HepG2 (cell line): ENCODE measurements at regions not wholly inside any gene's neighbourhood (a gene's known extent, or its start where the extent isn't known, plus 50 kb on each side); places are given as distances from the start of the nearest gene placed in this dataset.

Experiments used
- ATAC-seq: fragments of 200-7000 bp; cut with Tn5 transposase; 3 replicates; pipeline ENCODE4 v1.9.1; 2020; ENCODE audit warnings: mild to moderate bottlenecking, moderate library complexity
- BruUV-seq: library from RNA; stranded (reverse); fragments of 400-500 nt; replicated peaks from 2 replicates; lab custom pipeline; 2021; lab: Mats Ljungman, UMichigan
- CTCF ChIA-PET: fragments of 300-600 bp; formaldehyde crosslinking; extraction: SDS; loops from one replicate; lab custom pipeline; 2021; ENCODE audit warnings: low total read pairs, inconsistent platforms, low intra/inter-chr PET ratio; lab: Yijun Ruan, JAX
- POLR2A ChIA-PET: fragments of 350-600 bp; sonication (Branson Sonifier 250); formaldehyde crosslinking; loops from one replicate; lab custom pipeline; 2020; ENCODE audit warnings: antibody characterized with exemption, inconsistent platforms; lab: Yijun Ruan, JAX
- DNase-seq: peaks from one replicate; pipeline ENCODE4 v3.0.0-alpha.2; 2015; ENCODE audit warnings: low spot score
- FAIRE-seq: peaks from 3 replicates; lab custom pipeline; 2011; peaks lifted over from hg19 to GRCh38; lab: Jason Lieb, UNC
- H2AFZ ChIP-seq: one replicate; pipeline ENCODE4 v1.6.1; 2011; ENCODE audit warnings: low read length, inconsistent platforms
- H3K27ac ChIP-seq: fragments of 300-600 bp; 3 replicates; pipeline ENCODE4 v1.8.0; 2011; ENCODE audit warnings: mixed run types, mild to moderate bottlenecking, mixed read lengths, low read length, inconsistent platforms; ENCODE audit not compliant: insufficient read depth; ENCODE audit errors: extremely low read length
- H3K27me3 ChIP-seq, 2 experiments: fragments of 200-600 bp in 1 of 2; 2 replicates in 1 of 2; 3 replicates in 1 of 2; pipeline versions ENCODE4 v1.6.0 to v1.8.0; 2011; ENCODE audit warnings: low read length in 2 of 2, mild to moderate bottlenecking in 2 of 2, moderate library complexity in 2 of 2, inconsistent platforms in 1 of 2; ENCODE audit not compliant: insufficient read depth in 2 of 2, control insufficient read depth in 1 of 2
- H3K36me3 ChIP-seq, 2 experiments: fragments of 200-600 bp in 1 of 2; replicated peaks in 1 of 2; 2 replicates in 1 of 2; 3 replicates in 1 of 2; pipeline versions ENCODE4 v1.5.1 to v1.8.0; 2011; ENCODE audit warnings: low read length in 2 of 2, inconsistent platforms in 1 of 2; ENCODE audit not compliant: insufficient read depth in 2 of 2, control insufficient read depth in 1 of 2
- H3K4me1 ChIP-seq: 2 replicates; pipeline ENCODE4 v1.5.1; 2012; ENCODE audit warnings: low read length, inconsistent platforms; ENCODE audit not compliant: insufficient read depth
- H3K4me2 ChIP-seq: 2 replicates; pipeline ENCODE4 v1.6.0; 2011; ENCODE audit warnings: low read depth, low read length, inconsistent platforms
- H3K4me3 ChIP-seq, 3 experiments: fragments of 200-600 bp in 1 of 3; sonication (generic), shearing (Covaris generic) in 1 of 3; replicated peaks in 1 of 3; 2 replicates each; pipeline ENCODE4 v1.5.1; 2011 to 2016; ENCODE audit warnings: low read length in 3 of 3, inconsistent platforms in 2 of 3, low read depth in 2 of 3, mild to moderate bottlenecking in 2 of 3, control low read depth in 1 of 3, mixed read lengths in 1 of 3; ENCODE audit not compliant: insufficient read depth in 1 of 3
- H3K79me2 ChIP-seq: one replicate; pipeline ENCODE4 v1.6.1; 2011; ENCODE audit warnings: low read length, inconsistent platforms; ENCODE audit not compliant: insufficient read depth
- H3K9ac ChIP-seq: 2 replicates; pipeline ENCODE4 v1.6.0; 2011; ENCODE audit warnings: mild to moderate bottlenecking, low read depth, low read length, inconsistent platforms; ENCODE audit not compliant: insufficient read depth
- H3K9me3 ChIP-seq: 2 replicates; pipeline ENCODE4 v1.5.1; 2012; ENCODE audit warnings: mild to moderate bottlenecking, low read length
- H4K20me1 ChIP-seq: 2 replicates; pipeline ENCODE4 v1.6.0; 2011; ENCODE audit warnings: inconsistent platforms, mild to moderate bottlenecking, low read length, moderate library complexity; ENCODE audit not compliant: insufficient read depth
- CENPT ChIP-seq: sonication (generic); formaldehyde crosslinking; IDR thresholded peaks from 2 replicates; pipeline ENCODE4 v1.8.0; 2022; ENCODE audit warnings: low read depth, mild to moderate bottlenecking, moderate library complexity, missing genetic modification reagents
- FOXP1 ChIP-seq, 2 experiments: fragments of 450-650 bp in 1 of 2; IDR thresholded peaks; 2 replicates each; pipeline ENCODE4 v1.6.1; 2017 to 2018; ENCODE audit warnings: antibody characterized with exemption in 1 of 2
- LBX2 ChIP-seq: sonication (generic); formaldehyde crosslinking; IDR thresholded peaks from 2 replicates; pipeline ENCODE4 v1.5.0; 2020; ENCODE audit warnings: missing genetic modification reagents, mild to moderate bottlenecking, borderline replicate concordance
- PLSCR1 ChIP-seq: sonication (generic); formaldehyde crosslinking; IDR thresholded peaks from 2 replicates; pipeline ENCODE4 v1.5.0; 2020; ENCODE audit warnings: missing genetic modification reagents, mild to moderate bottlenecking, borderline replicate concordance
- ZBTB2 ChIP-seq: sonication (generic); formaldehyde crosslinking; IDR thresholded peaks from 2 replicates; pipeline ENCODE4 v1.8.0; 2022; ENCODE audit warnings: low read depth, missing genetic modification reagents
- ZBTB38 ChIP-seq: sonication (generic); formaldehyde crosslinking; IDR thresholded peaks from 2 replicates; pipeline ENCODE4 v1.5.1; 2020; ENCODE audit warnings: mild to moderate bottlenecking, missing genetic modification reagents
- WGBS: methylation state at CpG from one replicate; pipeline ENCODE4 v1.1.6; 2017; ENCODE audit warnings: low lambda C conversion rate; 5-methylcytosine and 5-hydroxymethylcytosine counted together
- in situ Hi-C: cut with HindIII; loops from 2 replicates; pipeline ENCODE4 v1.10.0; 2017; ENCODE audit warnings: low pct_unique_long_range_greater_than_20kb; ENCODE audit not compliant: extremely low pct_ligation_motif_present
- intact Hi-C: fragments of 100-400 bp; cut with micrococcal nuclease; formaldehyde crosslinking; loops from one replicate; pipeline ENCODE4 v1.10.0; 2022; ENCODE audit not compliant: unreplicated experiment

GRCh38 chr10:53406532-53406931 is 633.9 kb upstream of the MBL2 start:
- H3K9ac ChIP-seq, result no peak overlapping the region
- H4K20me1 ChIP-seq, result no peaks in the 10 kb centered on the region
- no peak overlapping the region for H3K4me2 ChIP-seq
- H3K79me2 ChIP-seq, result no peaks in the 10 kb centered on the region
- ChIA-PET CTCF (no interaction called here), POLR2A (no interaction called here)
- TF ChIP-seq FOXP1 (IDR thresholded peaks at IDR 0.05), result no peak
- no peak for TF ChIP-seq FOXP1 (CRISPR knock-in tag; IDR thresholded peaks at IDR 0.05)
- no peak for TF ChIP-seq CENPT (CRISPR knock-in tag)
- no peak for TF ChIP-seq LBX2 (CRISPR knock-in tag)
- TF ChIP-seq ZBTB2, result no peak
- TF ChIP-seq ZBTB38 (CRISPR knock-in tag), result no peak
- no peak for TF ChIP-seq PLSCR1 (CRISPR knock-in tag)
- no peak overlapping the region for H2AFZ ChIP-seq
- no TSS peak for BruUV-seq
- no peak for ATAC-seq
- in situ Hi-C loops (no loop called here), intact Hi-C loops (no loop called here)
- no peak overlapping the region for H3K4me3 ChIP-seq
- H3K9me3 ChIP-seq, result no peaks in the 10 kb centered on the region
- no peak for FAIRE-seq
- no peaks in the 10 kb centered on the region for H3K4me1 ChIP-seq
- WGBS, result 25% methylated on average over 3 of the region's 3 CpGs
- H3K36me3 ChIP-seq, result no peaks in the 10 kb centered on the region
- no peaks in the 10 kb centered on the region for H3K27me3 ChIP-seq
- H3K27ac ChIP-seq, result no peak overlapping the region
- no peak for DNase-seq
